Posterior vena cava (tissue), 2 donors: ENCODE measurements at regions not wholly inside any gene's neighbourhood (a gene's known extent, or its start where the extent isn't known, plus 50 kb on each side); places are given as distances from the start of the nearest gene placed in this dataset.
"Not testable (repeated sequence)": the region's sequence is repeated elsewhere in the genome, so short reads cannot be mapped to it uniquely, and the experiment has no call there.

Experiments used
- DNase-seq: peaks from one replicate; pipeline ENCODE4 v3.0.0-alpha.2; 2020; ENCODE audit warnings: low spot score
- intact Hi-C, 2 donors: fragments of 100-400 bp; cut with DNase I; formaldehyde crosslinking; loops; one replicate each; pipeline versions ENCODE4 v1.14.1 to v1.14.2; 2022 to 2023
- donor health status: DM: yes; HTN: yes; CAD: no.
- donor health status: DM: yes; HTN: yes; CAD: no.

DNA sequence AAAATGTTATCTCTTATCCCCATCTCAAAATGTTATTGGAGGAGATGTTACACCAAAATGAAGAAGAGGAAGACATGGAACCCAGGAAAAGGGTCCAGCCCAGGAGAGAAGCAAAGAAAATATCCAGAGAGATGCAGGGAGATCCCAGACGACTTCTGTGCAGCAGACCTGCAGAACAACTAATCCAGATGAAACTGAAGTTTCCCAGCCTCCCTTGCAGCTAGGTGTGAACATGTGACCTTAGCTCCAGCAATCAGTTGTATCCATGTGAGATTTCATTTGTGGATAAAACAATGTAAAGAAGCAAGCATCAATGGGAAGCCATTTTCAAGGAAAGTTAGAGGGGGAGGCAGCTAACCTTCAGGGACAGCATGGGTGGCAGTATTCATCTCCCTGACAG, 55.8 kb upstream of the NANOS1 start:
- intact Hi-C loops = loop anchor here in 1 of 2 donors (2.0 kb wide), 1 partner anchor 221 kb away; no protein-coding TSS in a partner anchor
- no peak for DNase-seq

DNA sequence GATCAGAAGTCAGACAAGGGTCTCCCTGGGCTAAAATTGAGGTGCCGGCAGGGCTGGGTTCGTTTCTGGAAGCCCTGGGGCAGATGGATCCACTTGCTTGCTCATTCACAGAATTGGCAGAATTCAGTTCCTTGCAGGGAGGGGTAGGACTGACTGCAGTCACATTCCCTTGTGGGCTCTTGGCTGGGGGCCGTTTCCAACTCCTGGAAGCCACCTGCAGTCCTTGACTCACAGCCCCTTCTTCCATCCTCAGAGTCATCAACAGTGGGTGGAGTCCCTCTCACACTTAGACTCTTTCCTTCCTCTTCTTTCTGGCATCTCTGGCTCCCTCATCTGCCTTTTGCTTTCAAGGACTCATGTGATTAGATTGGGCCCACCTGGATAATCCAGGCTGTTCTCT, 54.6 kb upstream of the NANOS1 start:
- no peak for DNase-seq
- intact Hi-C loops = loop anchor here in 1 of 2 donors (2.0 kb wide), 1 partner anchor 222 kb away; no protein-coding TSS in a partner anchor

- intact Hi-C loops, DNase-seq: not testable (repeated sequence)
These were observed 53.3 kb upstream of the NANOS1 start for GRCh38 chr10:118976219-118976618.

GRCh38 chr10:118977022-118977599, 52.4 kb upstream of the NANOS1 start:
- intact Hi-C loops = no loop called here
- DNase-seq = no peak

GRCh38 chr10:118977835-118978234, 51.7 kb upstream of the NANOS1 start:
- no peak for DNase-seq
- intact Hi-C loops = no loop called here

DNA sequence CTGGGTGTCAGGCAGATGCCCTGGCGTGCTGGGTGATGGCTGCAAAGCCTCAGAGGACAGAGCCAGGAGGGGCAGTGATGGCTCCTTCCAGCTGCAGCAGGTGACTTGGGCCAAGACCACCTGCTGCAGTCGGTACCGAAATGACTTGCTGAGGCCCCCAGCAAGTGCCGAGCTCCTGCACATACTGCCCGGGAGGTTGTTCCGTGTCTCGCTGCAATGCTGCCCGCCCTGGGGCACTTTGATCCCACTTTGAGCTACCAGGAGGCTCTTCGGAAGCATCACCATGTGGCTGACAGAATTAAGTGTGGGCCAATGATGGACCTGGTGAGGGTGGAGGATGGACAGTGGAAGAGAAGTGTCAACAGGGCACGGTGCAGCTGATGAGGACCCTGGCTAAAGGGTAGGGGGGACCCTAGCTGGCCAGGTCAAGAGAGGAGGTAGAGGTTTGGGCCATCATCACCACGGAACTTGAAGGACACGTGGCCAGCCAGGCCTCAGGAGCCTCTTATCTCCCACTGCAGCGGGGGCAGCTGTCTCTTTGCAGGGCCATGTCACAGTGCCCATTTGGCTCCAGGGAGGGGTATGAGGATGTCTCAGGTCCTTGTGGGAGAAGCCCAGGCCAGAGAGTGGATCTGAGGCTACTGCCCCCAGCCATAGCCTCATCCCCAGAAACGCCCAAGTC, 51.1 kb upstream of the NANOS1 start:
- intact Hi-C loops = no loop called here
- no peak for DNase-seq

- no peak for DNase-seq
- intact Hi-C loops = no loop called here
These were observed 50.5 kb upstream of the NANOS1 start for GRCh38 chr10:118978998-118979350.

- intact Hi-C loops = no loop called here
These were observed 49.9 kb upstream of the NANOS1 start for GRCh38 chr10:118979661-118980060.

More at GRCh38 chr10:118979661-118980060, 49.9 kb upstream of the NANOS1 start:
- no peak for DNase-seq
